ENCODE measurements at regions not wholly inside any gene's neighbourhood (a gene's known extent, or its start where the extent isn't known, plus 50 kb on each side); places are given as distances from the start of the nearest gene placed in this dataset.
"Not testable (repeated sequence)": the region's sequence is repeated elsewhere in the genome, so short reads cannot be mapped to it uniquely, and the experiment has no call there.

GRCh38 chr6:139449611-139450000 lies 75.2 kb upstream of the CITED2 start:
- DNase-seq (ENCODE audit: low read depth in 6 of 9, low spot score in 9 of 9), result no peak
- no peak overlapping the region for H3K27ac ChIP-seq (ENCODE audit: low read depth in 1 of 2, low read length in 1 of 2)
- no peaks in the 10 kb centered on the region for H3K4me1 ChIP-seq (ENCODE audit: control insufficient read depth in 2 of 2, insufficient read depth in 2 of 2, low read length in 2 of 2)
- no peak overlapping the region for H3K4me3 ChIP-seq (ENCODE audit: low read length in 2 of 2)
- H3K27me3 ChIP-seq (ENCODE audit: control insufficient read depth in 2 of 2, insufficient read depth in 1 of 2, low read length in 1 of 2), result no peaks in the 10 kb centered on the region
- no peaks in the 10 kb centered on the region for H3K36me3 ChIP-seq (ENCODE audit: control insufficient read depth in 2 of 2, insufficient read depth in 2 of 2, low read length in 1 of 2)
- H3K9me3 ChIP-seq (ENCODE audit: control insufficient read depth in 2 of 2, insufficient read depth in 1 of 2, low read length in 1 of 2), result no peaks in the 10 kb centered on the region

GRCh38 chr6:139448998-139449610 lies 74.7 kb upstream of the CITED2 start:
- Histone ChIP-seq H3K36me3 (ENCODE audit: control insufficient read depth in 2 of 2, insufficient read depth in 2 of 2, low read length in 1 of 2) (no peaks in the 10 kb centered on the region), H3K4me1 (ENCODE audit: control insufficient read depth in 2 of 2, insufficient read depth in 2 of 2, low read length in 2 of 2) (no peaks in the 10 kb centered on the region), H3K27ac (ENCODE audit: low read depth in 1 of 2, low read length in 1 of 2) (no peak overlapping the region), H3K9me3 (ENCODE audit: control insufficient read depth in 2 of 2, insufficient read depth in 1 of 2, low read length in 1 of 2) (no peaks in the 10 kb centered on the region), H3K27me3 (ENCODE audit: control insufficient read depth in 2 of 2, insufficient read depth in 1 of 2, low read length in 1 of 2) (no peaks in the 10 kb centered on the region), H3K4me3 (ENCODE audit: low read length in 2 of 2) (no peak overlapping the region)
- 76% methylated on average over 4 of the region's 4 CpGs for WGBS
- DNase-seq (ENCODE audit: low read depth in 6 of 9, low spot score in 9 of 9), result no peak

- Histone ChIP-seq H3K4me3 (ENCODE audit: low read length in 2 of 2) (no peak overlapping the region), H3K36me3 (ENCODE audit: control insufficient read depth in 2 of 2, insufficient read depth in 2 of 2, low read length in 1 of 2) (no peaks in the 10 kb centered on the region), H3K9me3 (ENCODE audit: control insufficient read depth in 2 of 2, insufficient read depth in 1 of 2, low read length in 1 of 2) (no peaks in the 10 kb centered on the region), H3K4me1 (ENCODE audit: control insufficient read depth in 2 of 2, insufficient read depth in 2 of 2, low read length in 2 of 2) (no peaks in the 10 kb centered on the region), H3K27ac (ENCODE audit: low read depth in 1 of 2, low read length in 1 of 2) (no peak overlapping the region), H3K27me3 (ENCODE audit: control insufficient read depth in 2 of 2, insufficient read depth in 1 of 2, low read length in 1 of 2) (no peaks in the 10 kb centered on the region)
- WGBS, result 96% methylated on average over 2 of the region's 2 CpGs
- DNase-seq (ENCODE audit: low read depth in 6 of 9, low spot score in 9 of 9), result peak in 1 of 9 donors; percentile 13
Measured at GRCh38 chr6:139448051-139448649, 73.7 kb upstream of the CITED2 start.

DNA sequence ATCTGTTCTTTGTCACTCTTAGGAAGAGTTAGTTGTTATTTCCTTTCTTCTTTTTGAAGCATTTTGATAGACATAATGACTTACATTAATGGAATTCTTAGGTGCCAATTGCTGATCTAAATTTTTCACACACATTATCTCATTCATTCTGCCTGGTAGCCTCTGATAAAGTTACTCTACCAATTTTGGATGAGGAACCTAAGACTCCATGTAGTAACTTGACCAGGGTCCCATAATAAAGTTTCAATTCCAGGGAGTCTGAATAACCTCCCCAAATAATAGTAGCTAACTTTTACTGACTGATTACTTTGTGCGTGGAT lies 73.2 kb upstream of the CITED2 start:
- H3K36me3 ChIP-seq (ENCODE audit: control insufficient read depth in 2 of 2, insufficient read depth in 2 of 2, low read length in 1 of 2), result no peaks in the 10 kb centered on the region
- no peak overlapping the region for H3K27ac ChIP-seq (ENCODE audit: low read depth in 1 of 2, low read length in 1 of 2)
- 99% methylated on average over 1 of the region's 1 CpG for WGBS
- DNase-seq (ENCODE audit: low read depth in 6 of 9, low spot score in 9 of 9), result no peak
- no peak overlapping the region for H3K4me3 ChIP-seq (ENCODE audit: low read length in 2 of 2)
- no peaks in the 10 kb centered on the region for H3K9me3 ChIP-seq (ENCODE audit: control insufficient read depth in 2 of 2, insufficient read depth in 1 of 2, low read length in 1 of 2)
- no peaks in the 10 kb centered on the region for H3K27me3 ChIP-seq (ENCODE audit: control insufficient read depth in 2 of 2, insufficient read depth in 1 of 2, low read length in 1 of 2)
- no peaks in the 10 kb centered on the region for H3K4me1 ChIP-seq (ENCODE audit: control insufficient read depth in 2 of 2, insufficient read depth in 2 of 2, low read length in 2 of 2)

DNA sequence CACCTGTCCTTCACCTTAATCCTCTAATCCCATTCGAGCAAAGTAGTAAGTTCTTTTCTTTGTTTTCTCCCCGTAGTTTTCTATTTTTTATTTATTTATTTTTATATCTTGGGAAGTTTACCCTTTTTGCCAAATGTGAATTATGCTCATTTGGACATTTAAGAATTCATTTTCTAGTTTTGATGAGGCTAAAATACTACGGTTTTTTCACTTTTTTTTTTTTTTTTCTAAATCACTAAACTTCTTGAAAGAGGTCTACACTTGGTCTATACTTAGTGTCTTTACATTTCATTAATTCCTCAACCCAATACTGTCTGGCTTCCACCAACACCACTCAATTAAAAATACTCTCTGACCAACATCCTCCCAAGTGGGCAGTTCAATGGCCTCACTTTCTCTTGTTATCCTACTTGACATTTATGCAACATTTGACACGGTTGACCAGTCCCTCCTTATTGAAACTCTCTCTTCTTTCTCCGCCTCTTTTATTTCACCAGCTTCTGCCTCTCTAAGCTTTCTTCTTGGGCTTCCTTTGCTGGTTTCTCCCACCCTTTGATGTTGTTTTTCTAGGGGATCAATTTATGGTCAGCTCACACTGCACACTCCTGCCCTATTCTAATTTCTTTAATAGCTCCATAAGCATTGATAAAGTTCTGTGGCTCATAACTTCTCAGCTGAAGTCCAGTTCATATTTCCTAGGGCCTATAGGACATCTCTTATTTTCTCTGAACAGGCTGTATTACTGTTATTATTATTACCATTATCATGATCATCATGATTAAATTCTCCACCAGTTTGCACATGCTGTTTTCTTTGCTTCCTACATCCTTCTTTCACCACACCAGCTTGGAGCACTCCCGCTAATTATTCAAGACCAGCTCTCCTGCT lies 72.6 kb upstream of the CITED2 start:
- WGBS, result 97% methylated on average over 6 of the region's 6 CpGs
- Histone ChIP-seq H3K27me3 (ENCODE audit: control insufficient read depth in 2 of 2, insufficient read depth in 1 of 2, low read length in 1 of 2) (no peaks in the 10 kb centered on the region), H3K9me3 (ENCODE audit: control insufficient read depth in 2 of 2, insufficient read depth in 1 of 2, low read length in 1 of 2) (no peaks in the 10 kb centered on the region), H3K4me1 (ENCODE audit: control insufficient read depth in 2 of 2, insufficient read depth in 2 of 2, low read length in 2 of 2) (peaks cover 0 to 4% of the 10 kb centered on the region in 2 donors), H3K4me3 (ENCODE audit: low read length in 2 of 2) (no peak overlapping the region), H3K27ac (ENCODE audit: low read depth in 1 of 2, low read length in 1 of 2) (no peak overlapping the region), H3K36me3 (ENCODE audit: control insufficient read depth in 2 of 2, insufficient read depth in 2 of 2, low read length in 1 of 2) (no peaks in the 10 kb centered on the region)
- no peak for DNase-seq (ENCODE audit: low read depth in 6 of 9, low spot score in 9 of 9)

GRCh38 chr6:139446138-139446715 lies 71.8 kb upstream of the CITED2 start:
- no peaks in the 10 kb centered on the region for H3K27me3 ChIP-seq (ENCODE audit: control insufficient read depth in 2 of 2, insufficient read depth in 1 of 2, low read length in 1 of 2)
- no peak overlapping the region for H3K4me3 ChIP-seq (ENCODE audit: low read length in 2 of 2)
- H3K27ac ChIP-seq (ENCODE audit: low read depth in 1 of 2, low read length in 1 of 2), result no peak overlapping the region
- DNase-seq (ENCODE audit: low read depth in 6 of 9, low spot score in 9 of 9), result no peak
- 98% methylated on average over 5 of the region's 5 CpGs for WGBS
- peaks cover 0 to 4% of the 10 kb centered on the region in 2 donors for H3K4me1 ChIP-seq (ENCODE audit: control insufficient read depth in 2 of 2, insufficient read depth in 2 of 2, low read length in 2 of 2)
- no peaks in the 10 kb centered on the region for H3K36me3 ChIP-seq (ENCODE audit: control insufficient read depth in 2 of 2, insufficient read depth in 2 of 2, low read length in 1 of 2)
- H3K9me3 ChIP-seq (ENCODE audit: control insufficient read depth in 2 of 2, insufficient read depth in 1 of 2, low read length in 1 of 2), result no peaks in the 10 kb centered on the region

DNA sequence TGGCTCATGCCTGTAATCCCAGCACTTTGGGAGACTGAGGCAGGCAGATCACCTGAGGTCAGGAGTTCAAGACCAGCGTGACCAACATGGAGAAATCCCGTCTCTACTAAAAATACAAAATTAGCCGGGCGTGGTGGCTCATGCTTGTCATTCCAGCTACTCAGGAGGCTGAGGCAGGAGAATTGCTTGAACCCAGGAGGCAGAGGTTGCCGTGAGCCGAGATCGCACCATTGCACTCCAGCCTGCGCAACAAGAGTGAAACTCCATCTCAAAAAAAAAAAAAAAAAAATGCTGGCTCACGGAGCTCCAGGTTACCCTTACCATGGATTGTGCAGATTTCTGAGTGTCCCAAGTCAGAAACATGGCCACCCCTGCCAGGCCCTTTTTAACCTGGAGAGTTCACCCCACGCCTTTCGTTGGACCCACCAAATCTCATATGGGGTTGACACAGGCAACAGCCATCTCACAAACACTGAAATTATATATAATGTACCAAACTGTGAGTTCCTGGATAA lies 69.9 kb upstream of the CITED2 start:
- not testable (repeated sequence) for H3K27ac ChIP-seq (ENCODE audit: low read depth in 1 of 2, low read length in 1 of 2); H3K9me3 ChIP-seq (ENCODE audit: control insufficient read depth in 2 of 2, insufficient read depth in 1 of 2, low read length in 1 of 2); H3K4me3 ChIP-seq (ENCODE audit: low read length in 2 of 2); H3K27me3 ChIP-seq (ENCODE audit: control insufficient read depth in 2 of 2, insufficient read depth in 1 of 2, low read length in 1 of 2); H3K4me1 ChIP-seq (ENCODE audit: control insufficient read depth in 2 of 2, insufficient read depth in 2 of 2, low read length in 2 of 2); H3K36me3 ChIP-seq (ENCODE audit: control insufficient read depth in 2 of 2, insufficient read depth in 2 of 2, low read length in 1 of 2); DNase-seq (ENCODE audit: low read depth in 6 of 9, low spot score in 9 of 9)
- WGBS, result 98% methylated on average over 11 of the region's 11 CpGs

- no peak overlapping the region for H3K27ac ChIP-seq (ENCODE audit: low read depth in 1 of 2, low read length in 1 of 2)
- H3K4me3 ChIP-seq (ENCODE audit: low read length in 2 of 2), result no peak overlapping the region
- H3K27me3 ChIP-seq (ENCODE audit: control insufficient read depth in 2 of 2, insufficient read depth in 1 of 2, low read length in 1 of 2), result no peaks in the 10 kb centered on the region
- 96% methylated on average over 15 of the region's 15 CpGs for WGBS
- DNase-seq (ENCODE audit: low read depth in 6 of 9, low spot score in 9 of 9), result no peak
- no peaks in the 10 kb centered on the region for H3K9me3 ChIP-seq (ENCODE audit: control insufficient read depth in 2 of 2, insufficient read depth in 1 of 2, low read length in 1 of 2)
- no peaks in the 10 kb centered on the region for H3K36me3 ChIP-seq (ENCODE audit: control insufficient read depth in 2 of 2, insufficient read depth in 2 of 2, low read length in 1 of 2)
- H3K4me1 ChIP-seq (ENCODE audit: control insufficient read depth in 2 of 2, insufficient read depth in 2 of 2, low read length in 2 of 2), result peaks cover 0 to 4% of the 10 kb centered on the region in 2 donors
Measured at GRCh38 chr6:139443231-139444112, 69.0 kb upstream of the CITED2 start.

All from thymus (tissue), 11 donors.